ENCODE measurements at regions not wholly inside any gene's neighbourhood (a gene's known extent, or its start where the extent isn't known, plus 50 kb on each side); places are given as distances from the start of the nearest gene placed in this dataset.
"Not testable (repeated sequence)": the region's sequence is repeated elsewhere in the genome, so short reads cannot be mapped to it uniquely, and the experiment has no call there.

DNA sequence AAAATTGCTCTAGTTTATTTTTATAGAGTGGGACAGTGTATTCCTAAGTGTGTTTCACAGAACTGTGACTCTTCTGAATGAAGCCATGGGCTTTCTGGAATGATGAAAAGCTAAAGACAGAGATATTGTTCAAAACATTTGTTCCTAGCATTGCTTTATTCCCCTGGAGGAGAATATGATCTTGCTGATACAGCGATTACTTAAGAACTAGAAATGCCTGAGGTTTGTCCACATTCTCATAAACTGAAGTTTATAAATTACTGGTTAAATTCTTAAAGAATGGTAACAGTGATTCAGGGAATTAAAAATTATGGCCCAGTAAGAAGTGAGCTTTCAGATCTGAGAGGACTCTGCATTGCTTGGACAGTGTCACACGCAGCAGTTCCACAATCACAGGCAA, 690.3 kb downstream of the FAM181B start:
- DNase-seq: no peak

DNA sequence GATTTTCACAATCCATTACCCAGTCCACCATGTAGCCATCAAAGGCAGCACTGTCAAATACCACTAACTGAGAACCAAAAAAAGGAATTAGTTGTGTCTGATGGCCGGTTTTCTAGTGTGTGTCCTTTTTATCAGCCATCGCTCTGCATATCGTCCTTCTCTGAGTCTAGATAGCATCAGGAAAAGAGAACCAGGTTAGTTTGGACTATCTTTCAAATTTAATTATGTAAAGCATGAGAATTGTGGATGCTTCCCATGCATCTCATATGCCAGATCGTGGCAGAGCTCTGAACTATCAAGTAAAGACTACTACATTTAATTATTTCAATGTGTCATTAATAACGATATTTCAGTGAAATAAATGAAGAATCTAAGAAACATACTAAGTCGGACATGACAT, 691.9 kb downstream of the FAM181B start:
- no peak for DNase-seq

- DNase-seq: no peak
Observed at GRCh38 chr11:82038154-82038553, 695.5 kb downstream of the FAM181B start.

GRCh38 chr11:82034527-82034926, 699.1 kb downstream of the FAM181B start:
- DNase-seq: no peak

GRCh38 chr11:82027335-82027734, 706.3 kb downstream of the FAM181B start:
- not testable (repeated sequence) for DNase-seq

DNA sequence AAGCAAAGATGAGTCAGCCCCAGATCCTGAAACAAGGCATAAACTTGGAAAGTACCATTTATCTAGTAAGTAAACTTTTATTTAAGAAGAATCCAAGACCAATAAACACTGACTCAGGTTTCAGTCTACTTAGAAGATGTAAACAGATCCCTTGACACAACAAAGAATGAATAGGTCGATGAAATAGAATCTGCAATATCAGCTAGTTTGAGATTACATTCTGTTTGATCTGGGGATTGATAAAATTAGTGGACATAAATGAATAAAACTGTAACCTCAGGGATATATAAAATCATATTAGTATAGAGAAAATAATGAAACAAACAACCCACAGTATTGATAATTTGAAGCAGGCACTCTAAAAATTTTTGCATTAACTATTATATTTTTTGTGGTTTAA, 708.9 kb downstream of the FAM181B start:
- no peak for DNase-seq

- DNase-seq: no peak
Observed at GRCh38 chr11:82012276-82012675, 721.4 kb downstream of the FAM181B start.

DNA sequence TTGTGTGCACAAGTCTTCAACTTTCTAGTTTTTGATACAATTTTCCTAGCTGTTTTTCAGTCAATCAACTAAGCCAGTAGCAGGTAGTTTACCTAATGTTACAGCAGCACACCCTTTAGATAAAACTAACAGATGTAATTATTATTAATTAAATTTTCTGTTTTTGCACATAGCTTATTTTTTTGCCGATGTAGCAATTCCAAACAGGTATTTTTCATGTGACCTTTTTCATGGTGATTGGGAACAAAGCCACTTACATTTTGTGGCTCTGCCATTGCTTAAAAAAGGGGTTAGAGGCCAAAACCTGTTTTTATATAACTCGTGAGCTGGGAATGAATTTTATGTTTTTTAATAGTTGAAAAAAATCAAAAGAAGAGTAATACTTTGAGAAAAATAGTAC, 724.5 kb downstream of the FAM181B start:
- no peak for DNase-seq

GRCh38 chr11:82007521-82007920, 726.1 kb downstream of the FAM181B start:
- DNase-seq: no peak

DNA sequence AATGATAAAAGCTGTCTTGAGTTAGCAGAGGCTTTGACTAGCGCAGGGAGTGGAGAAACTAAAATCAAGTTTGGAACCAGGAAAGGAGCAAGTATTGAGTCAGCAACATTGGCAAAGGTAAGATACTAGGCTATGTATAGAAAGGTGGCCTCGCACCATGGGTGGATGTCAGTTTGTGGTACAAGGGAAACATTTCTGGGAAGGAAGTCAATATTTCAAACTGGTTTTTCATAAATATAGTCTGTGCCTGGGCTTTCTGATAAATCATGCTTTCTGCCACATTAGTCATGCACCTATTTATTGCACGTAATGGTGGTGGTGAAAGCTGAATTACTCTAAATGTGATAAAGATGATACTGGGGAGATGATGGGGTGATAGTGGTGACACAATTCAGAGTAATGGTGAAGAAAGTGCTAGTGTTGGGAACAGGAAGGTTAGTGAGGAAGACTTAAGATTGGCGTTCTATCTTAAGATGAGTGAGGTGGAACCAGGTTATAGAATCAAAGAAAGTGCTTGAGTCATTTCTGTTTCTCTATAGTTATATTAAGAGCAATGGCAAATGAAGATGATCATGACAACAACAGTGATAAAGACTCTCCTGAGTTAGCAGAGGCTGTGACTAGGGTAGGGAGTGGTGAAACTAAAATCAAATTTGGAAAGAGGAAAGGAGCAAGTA, 729.0 kb downstream of the FAM181B start:
- DNase-seq: no peak

DNA sequence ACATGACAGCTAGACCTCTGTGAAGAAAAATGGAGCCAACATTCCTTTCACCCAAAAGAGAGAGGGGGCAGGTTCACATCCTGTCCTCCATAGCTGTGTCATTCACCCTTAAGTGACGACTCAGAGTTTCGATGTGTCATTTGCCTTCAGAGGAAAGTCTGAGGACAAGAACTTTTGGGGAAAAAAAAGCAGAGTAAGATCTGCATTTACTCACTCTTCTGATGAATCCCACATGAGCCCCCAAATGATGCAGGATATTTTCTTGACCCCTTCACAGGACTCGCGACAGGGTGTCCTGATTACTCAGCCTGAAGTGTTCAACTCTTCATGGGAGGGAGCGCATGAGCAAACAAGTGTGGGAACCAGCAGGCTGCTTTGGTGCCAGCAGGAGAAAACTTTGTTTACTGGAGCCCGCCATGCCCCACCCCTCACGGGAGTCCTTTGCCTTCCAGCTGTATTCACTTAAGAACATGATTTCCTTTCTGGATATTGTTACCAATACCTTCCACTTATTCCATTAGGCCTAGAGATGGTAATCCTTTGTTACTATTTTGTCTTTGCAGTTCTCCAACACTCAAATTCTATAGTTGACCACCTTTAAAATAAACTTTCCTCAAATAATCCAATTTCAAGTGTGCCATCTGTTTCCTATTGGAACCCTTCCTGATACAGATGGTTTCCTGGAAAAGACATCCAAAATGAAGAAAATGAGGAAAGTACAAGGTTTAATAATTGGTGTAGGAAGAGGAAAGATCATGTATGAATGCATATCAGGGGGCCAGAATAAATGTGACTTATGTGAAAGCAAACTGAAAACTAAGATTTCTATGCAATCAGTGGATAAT, 729.8 kb downstream of the FAM181B start:
- DNase-seq: no peak

DNA sequence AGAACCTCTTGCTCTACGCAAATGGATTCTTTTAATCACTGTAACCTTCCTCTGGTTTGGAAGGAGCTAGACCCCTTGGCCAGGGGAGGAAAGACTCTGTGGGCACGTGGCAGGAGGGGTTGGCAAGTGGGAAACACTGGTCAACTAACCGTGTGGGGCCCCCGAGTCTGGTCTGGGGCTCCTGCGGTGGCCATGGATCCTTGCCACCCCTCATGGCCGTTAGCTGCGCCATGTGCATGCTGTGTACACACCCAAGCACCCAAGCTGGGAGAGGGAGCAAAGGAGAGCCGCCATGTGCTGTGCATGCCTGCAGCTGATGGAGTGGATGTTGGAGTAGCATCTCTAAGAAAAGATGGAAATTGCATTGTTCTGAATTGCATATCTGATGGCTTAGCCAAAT, 730.6 kb downstream of the FAM181B start:
- no peak for DNase-seq

- DNase-seq: no peak
Observed at GRCh38 chr11:81995889-81996288, 737.8 kb downstream of the FAM181B start.

GRCh38 chr11:81993755-81994154, 739.9 kb downstream of the FAM181B start:
- no peak for DNase-seq

GRCh38 chr11:81990659-81991443, 742.8 kb downstream of the FAM181B start:
- no peak for DNase-seq

- peak; percentile 62 for DNase-seq
Observed at GRCh38 chr11:81989093-81989492, 744.6 kb downstream of the FAM181B start.

- peak; percentile 51 for DNase-seq
Observed at GRCh38 chr11:81987829-81988472, 745.7 kb downstream of the FAM181B start.

DNA sequence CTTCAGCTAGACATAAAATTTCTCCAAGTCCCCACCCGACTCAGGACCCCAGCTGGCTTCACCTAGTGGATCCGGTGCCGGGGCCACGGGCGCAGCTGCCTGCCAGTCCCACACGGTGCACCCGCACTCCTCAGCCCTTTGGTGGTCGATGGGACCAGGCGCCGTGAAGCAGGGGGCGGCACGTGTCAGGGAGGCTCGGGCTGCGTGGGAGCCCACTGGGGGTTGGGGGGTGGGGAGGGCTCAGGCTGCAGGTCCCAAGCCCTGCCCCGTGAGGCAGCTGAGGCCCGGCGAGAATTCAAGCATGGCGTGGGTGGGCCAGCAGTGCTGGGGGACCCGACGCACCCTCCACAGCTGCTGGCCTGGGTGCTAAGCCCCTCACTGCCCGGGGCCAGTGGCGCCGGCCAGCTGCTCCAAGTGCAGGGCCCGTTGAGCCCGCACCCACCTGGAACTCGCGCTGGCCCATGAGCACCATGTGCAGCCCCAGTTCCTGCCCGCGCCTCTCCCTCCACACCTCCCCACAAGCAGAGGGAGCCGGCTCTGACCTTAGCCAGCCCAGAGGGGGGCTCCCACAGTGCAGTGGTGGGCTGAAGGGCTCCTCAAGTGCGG, 747.0 kb downstream of the FAM181B start:
- DNase-seq: no peak

GRCh38 chr11:81979448-81979847, 754.2 kb downstream of the FAM181B start:
- DNase-seq: peak; percentile 68

DNA sequence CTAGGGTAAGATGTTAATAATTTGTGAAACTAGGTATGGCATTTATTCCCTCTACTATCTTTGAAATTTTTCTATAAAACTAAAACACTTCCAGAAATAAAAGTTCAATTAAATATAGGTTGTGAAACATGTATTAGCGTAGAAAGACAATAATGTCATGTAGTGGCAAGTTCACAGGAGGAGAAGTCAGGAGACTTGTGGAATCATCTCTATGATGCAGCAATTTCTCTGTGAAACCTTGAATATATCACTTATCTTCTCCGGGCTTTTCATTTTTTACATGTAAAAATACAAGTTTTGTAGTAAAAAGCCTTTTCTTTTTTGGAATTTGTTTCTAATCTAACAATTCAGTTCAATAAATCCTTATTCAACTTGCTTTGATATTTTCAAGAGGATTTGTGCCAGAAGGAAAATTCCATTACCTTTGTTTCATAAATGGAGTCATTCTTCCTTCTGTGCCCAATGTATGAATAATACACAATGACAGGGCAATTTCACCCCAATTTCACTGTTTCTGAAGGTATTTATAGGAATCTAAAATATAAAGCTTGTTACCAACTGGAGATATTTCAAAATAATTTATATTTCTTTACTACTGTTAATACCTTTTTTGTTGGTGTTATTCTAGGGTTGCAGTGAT, 758.3 kb downstream of the FAM181B start:
- no peak for DNase-seq

DNA sequence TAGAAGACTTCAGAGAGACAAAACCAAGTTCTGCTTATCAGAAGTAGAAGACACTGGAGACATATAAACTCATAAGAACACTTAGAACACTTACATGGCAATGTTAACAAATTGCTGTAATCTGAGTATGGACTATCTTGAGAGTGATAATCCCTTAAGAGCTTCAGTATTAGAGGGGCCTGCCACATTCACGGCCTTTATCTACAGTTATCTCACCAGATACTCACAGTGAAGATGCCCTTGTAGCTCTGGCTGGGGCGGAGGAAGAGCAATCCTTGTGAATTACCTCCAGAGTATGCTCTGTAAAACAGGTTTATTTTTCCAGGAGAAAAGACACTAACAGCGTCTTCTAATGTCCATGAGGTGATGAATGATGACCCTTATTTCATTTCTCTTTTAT, 762.8 kb downstream of the FAM181B start:
- no peak for DNase-seq

DNA sequence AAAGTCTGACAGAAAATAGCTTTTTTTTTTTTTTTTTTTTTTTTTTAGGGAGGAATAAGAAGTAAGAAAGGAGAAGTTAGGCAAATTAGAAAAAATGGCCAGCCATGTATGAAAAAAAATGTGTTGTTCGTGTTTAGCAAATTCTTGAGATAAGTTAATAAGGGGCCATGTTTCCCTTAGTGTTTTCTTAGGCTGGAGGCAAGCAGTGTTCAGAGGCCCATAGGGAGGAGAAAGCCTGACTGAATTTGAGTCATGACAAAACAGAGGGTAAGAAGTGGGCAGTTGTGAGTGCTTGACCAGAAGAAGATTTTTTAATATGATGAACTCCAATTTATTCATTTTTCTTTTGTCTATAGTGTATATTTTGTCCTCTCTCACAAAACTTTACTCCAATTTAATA, 766.4 kb downstream of the FAM181B start:
- DNase-seq: peak; percentile 7
